Mammary epithelial cell (primary cell): ENCODE measurements at regions not wholly inside any gene's neighbourhood (a gene's known extent, or its start where the extent isn't known, plus 50 kb on each side); places are given as distances from the start of the nearest gene placed in this dataset.

Experiments
- EZH2 ChIP-seq: IDR thresholded peaks from 2 replicates; pipeline ENCODE4 v1.6.1; 2012; ENCODE audit warnings: low read length, inconsistent platforms, borderline replicate concordance
- TF ChIP-seq, protein P1 (sequence below), 2 donors: IDR thresholded peaks in 1 of 2; conservative IDR thresholded peaks in 1 of 2; 2 replicates each; pipeline ENCODE4 v1.5.1; 2011 to 2012; ENCODE audit warnings: inconsistent platforms in 2 of 2, low read length in 2 of 2, mild to moderate bottlenecking in 2 of 2, control low read depth in 1 of 2, low read depth in 1 of 2; ENCODE audit not compliant: insufficient read depth in 1 of 2; ENCODE audit errors: extremely low read depth in 1 of 2

DNA sequence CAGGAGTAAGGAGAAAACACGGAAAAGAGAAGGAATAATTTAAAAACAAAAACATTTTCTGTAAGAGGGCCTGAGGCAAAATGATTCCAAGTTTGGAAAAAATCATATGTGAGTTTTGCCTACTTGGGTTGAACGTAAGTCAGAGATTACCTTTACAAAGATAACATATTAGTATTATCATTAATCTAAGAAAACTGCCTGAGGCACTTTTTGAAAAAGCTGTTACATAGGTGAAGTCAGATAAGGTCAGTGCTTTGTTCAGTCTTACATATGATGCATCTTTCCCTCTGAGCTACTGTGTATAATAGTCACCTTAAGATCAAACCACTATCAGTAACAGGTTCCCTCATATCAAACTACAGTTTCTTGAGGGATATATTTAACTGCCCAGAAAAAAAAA, 287.2 kb downstream of the TMA16 start:
- TF ChIP-seq, protein P1, sequence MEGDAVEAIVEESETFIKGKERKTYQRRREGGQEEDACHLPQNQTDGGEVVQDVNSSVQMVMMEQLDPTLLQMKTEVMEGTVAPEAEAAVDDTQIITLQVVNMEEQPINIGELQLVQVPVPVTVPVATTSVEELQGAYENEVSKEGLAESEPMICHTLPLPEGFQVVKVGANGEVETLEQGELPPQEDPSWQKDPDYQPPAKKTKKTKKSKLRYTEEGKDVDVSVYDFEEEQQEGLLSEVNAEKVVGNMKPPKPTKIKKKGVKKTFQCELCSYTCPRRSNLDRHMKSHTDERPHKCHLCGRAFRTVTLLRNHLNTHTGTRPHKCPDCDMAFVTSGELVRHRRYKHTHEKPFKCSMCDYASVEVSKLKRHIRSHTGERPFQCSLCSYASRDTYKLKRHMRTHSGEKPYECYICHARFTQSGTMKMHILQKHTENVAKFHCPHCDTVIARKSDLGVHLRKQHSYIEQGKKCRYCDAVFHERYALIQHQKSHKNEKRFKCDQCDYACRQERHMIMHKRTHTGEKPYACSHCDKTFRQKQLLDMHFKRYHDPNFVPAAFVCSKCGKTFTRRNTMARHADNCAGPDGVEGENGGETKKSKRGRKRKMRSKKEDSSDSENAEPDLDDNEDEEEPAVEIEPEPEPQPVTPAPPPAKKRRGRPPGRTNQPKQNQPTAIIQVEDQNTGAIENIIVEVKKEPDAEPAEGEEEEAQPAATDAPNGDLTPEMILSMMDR (conservative IDR thresholded peaks at IDR 0.05 in 1 of 2, IDR thresholded peaks at IDR 0.05 in 1 of 2; ENCODE audit: extremely low read depth in 1 of 2, insufficient read depth in 1 of 2, low read depth in 1 of 2, low read length in 2 of 2): no peak
- no peak for TF ChIP-seq EZH2
